GDM1 (cell line): ENCODE measurements at regions not wholly inside any gene's neighbourhood (a gene's known extent, or its start where the extent isn't known, plus 50 kb on each side); places are given as distances from the start of the nearest gene placed in this dataset.

Source experiments
- DNase-seq: peaks from one replicate; lab custom pipeline; 2025; lab: John Stamatoyannopoulos, UW

GRCh38 chr14:42368234-42368633 lies 761.6 kb downstream of the LRFN5 start:
- DNase-seq = no peak

GRCh38 chr14:42353315-42353714 lies 746.6 kb downstream of the LRFN5 start:
- DNase-seq = no peak

- no peak for DNase-seq
Observed at GRCh38 chr14:42335918-42336317, 729.2 kb downstream of the LRFN5 start.

- no peak for DNase-seq
Observed at GRCh38 chr14:42334931-42335330, 728.3 kb downstream of the LRFN5 start.

- no peak for DNase-seq
Observed at GRCh38 chr14:42323426-42323825, 716.8 kb downstream of the LRFN5 start.

GRCh38 chr14:42322531-42323284 lies 716.0 kb downstream of the LRFN5 start:
- no peak for DNase-seq

GRCh38 chr14:42319996-42320395 lies 713.3 kb downstream of the LRFN5 start:
- DNase-seq = no peak

- DNase-seq = no peak
Observed at GRCh38 chr14:42316693-42317092, 710.0 kb downstream of the LRFN5 start.

- DNase-seq = no peak
Observed at GRCh38 chr14:42311876-42312275, 705.2 kb downstream of the LRFN5 start.

- DNase-seq = no peak
Observed at GRCh38 chr14:42307239-42307825, 700.7 kb downstream of the LRFN5 start.

GRCh38 chr14:42299692-42300091 lies 693.0 kb downstream of the LRFN5 start:
- no peak for DNase-seq

GRCh38 chr14:42293180-42293579 lies 686.5 kb downstream of the LRFN5 start:
- no peak for DNase-seq

- DNase-seq = no peak
Observed at GRCh38 chr14:42277840-42278239, 671.2 kb downstream of the LRFN5 start.

- no peak for DNase-seq
Observed at GRCh38 chr14:42269234-42269633, 662.6 kb downstream of the LRFN5 start.

- no peak for DNase-seq
Observed at GRCh38 chr14:42248131-42248530, 641.5 kb downstream of the LRFN5 start.

- no peak for DNase-seq
Observed at GRCh38 chr14:42241101-42241500, 634.4 kb downstream of the LRFN5 start.

GRCh38 chr14:42229976-42230375 lies 623.3 kb downstream of the LRFN5 start:
- no peak for DNase-seq

- no peak for DNase-seq
Observed at GRCh38 chr14:42229294-42229693, 622.6 kb downstream of the LRFN5 start.

GRCh38 chr14:42228611-42229010 lies 621.9 kb downstream of the LRFN5 start:
- no peak for DNase-seq

GRCh38 chr14:42224053-42224888 lies 617.6 kb downstream of the LRFN5 start:
- DNase-seq = no peak

- DNase-seq = no peak
Observed at GRCh38 chr14:42222924-42223471, 616.3 kb downstream of the LRFN5 start.

- DNase-seq = no peak
Observed at GRCh38 chr14:42214981-42215491, 608.4 kb downstream of the LRFN5 start.
